GM23248 (cell line): ENCODE measurements at regions not wholly inside any gene's neighbourhood (a gene's known extent, or its start where the extent isn't known, plus 50 kb on each side); places are given as distances from the start of the nearest gene placed in this dataset.

Experiments
- DNase-seq: peaks from one replicate; pipeline ENCODE4 v3.0.0-alpha.2; 2015
- H2AFZ ChIP-seq: fragments of 200-600 bp; sonication (generic); 2 replicates; pipeline ENCODE4 v1.6.1; 2016; ENCODE audit warnings: antibody characterized with exemption
- H3F3A ChIP-seq: fragments of 200-600 bp; sonication (generic); 2 replicates; pipeline ENCODE4 v1.6.1; 2016; ENCODE audit warnings: mild to moderate bottlenecking, antibody characterized with exemption, mixed run types; ENCODE audit not compliant: insufficient read depth
- H3K27ac ChIP-seq: fragments of 200-600 bp; sonication (generic); 2 replicates; pipeline ENCODE4 v1.5.1; 2016; ENCODE audit warnings: mild to moderate bottlenecking
- H3K27me3 ChIP-seq: fragments of 200-600 bp; sonication (generic); replicated peaks from 2 replicates; pipeline ENCODE4 v1.6.1; 2016; ENCODE audit warnings: mild to moderate bottlenecking; ENCODE audit not compliant: insufficient read depth
- H3K36me3 ChIP-seq: fragments of 200-600 bp; sonication (generic); 2 replicates; pipeline ENCODE4 v1.6.1; 2016; ENCODE audit warnings: low read depth, mild to moderate bottlenecking
- H3K4me1 ChIP-seq: fragments of 200-600 bp; sonication (generic); 2 replicates; pipeline ENCODE4 v1.6.1; 2016; ENCODE audit warnings: mild to moderate bottlenecking; ENCODE audit not compliant: insufficient read depth
- H3K4me2 ChIP-seq: fragments of 200-600 bp; sonication (generic); one replicate; pipeline ENCODE4 v1.6.1; 2016; ENCODE audit warnings: mild to moderate bottlenecking; ENCODE audit not compliant: unreplicated experiment
- H3K4me3 ChIP-seq: fragments of 200-600 bp; sonication (generic); 2 replicates; pipeline ENCODE4 v1.5.1; 2016; ENCODE audit warnings: mild to moderate bottlenecking
- H3K79me2 ChIP-seq: fragments of 200-600 bp; sonication (generic); 2 replicates; pipeline ENCODE4 v1.6.1; 2016; ENCODE audit warnings: mild to moderate bottlenecking; ENCODE audit not compliant: insufficient read depth
- H3K9ac ChIP-seq: fragments of 200-600 bp; sonication (generic); 2 replicates; pipeline ENCODE4 v1.6.1; 2016; ENCODE audit warnings: mild to moderate bottlenecking
- H3K9me2 ChIP-seq: fragments of 200-600 bp; sonication (generic); 2 replicates; pipeline ENCODE4 v1.6.1; 2016; ENCODE audit warnings: mixed run types, mild to moderate bottlenecking, moderate library complexity; ENCODE audit not compliant: insufficient read depth
- H3K9me3 ChIP-seq: fragments of 200-600 bp; sonication (generic); one replicate; pipeline ENCODE4 v1.6.1; 2017; ENCODE audit warnings: low read depth
- H4K20me1 ChIP-seq: fragments of 200-600 bp; sonication (generic); 2 replicates; pipeline ENCODE4 v1.6.0; 2016; ENCODE audit not compliant: insufficient read depth
- EZH2 ChIP-seq: fragments of 200-600 bp; sonication (generic); IDR thresholded peaks from 2 replicates; pipeline ENCODE4 v1.6.1; 2018; ENCODE audit warnings: antibody characterized with exemption, mild to moderate bottlenecking; ENCODE audit not compliant: insufficient read depth, poor library complexity, severe bottlenecking
- EZH2phosphoT487 ChIP-seq: fragments of 200-600 bp; sonication (generic); IDR thresholded peaks from 2 replicates; pipeline ENCODE4 v1.6.1; 2018; ENCODE audit warnings: antibody characterized with exemption, moderate library complexity, mild to moderate bottlenecking, low read depth; ENCODE audit not compliant: insufficient read depth
- WGBS, 2 experiments: methylation state at CpG; one replicate each; pipeline ENCODE4 v1.1.6; 2015 to 2017; ENCODE audit warnings: low lambda C conversion rate in 2 of 2, low coverage in 1 of 2; ENCODE audit errors: missing lambda C conversion rate in 2 of 2; 5-methylcytosine and 5-hydroxymethylcytosine counted together
- in situ Hi-C: fragments of 300-500 bp; cut with MboI; formaldehyde crosslinking; loops from 2 replicates; pipeline ENCODE4 v1.15.0; 2020

- TF ChIP-seq EZH2 (no peak), EZH2phosphoT487 (no peak)
- no peak for DNase-seq
- Histone ChIP-seq H3K4me1 (no peaks in the 10 kb centered on the region), H2AFZ (no peak overlapping the region), H4K20me1 (no peaks in the 10 kb centered on the region), H3K9me2 (no peaks in the 10 kb centered on the region), H3K36me3 (no peaks in the 10 kb centered on the region), H3K79me2 (no peaks in the 10 kb centered on the region), H3K27me3 (no peaks in the 10 kb centered on the region), H3K27ac (no peak overlapping the region), H3K4me2 (no peak overlapping the region), H3K9ac (no peak overlapping the region), H3K9me3 (no peaks in the 10 kb centered on the region), H3K4me3 (no peak overlapping the region), H3F3A (no peaks in the 10 kb centered on the region)
- in situ Hi-C loops, result no loop called here
- 82 to 86% methylated on average over 2 of the region's 2 CpGs for WGBS, 2 experiments
Observed at GRCh38 chr6:126252154-126252553, 87.8 kb upstream of the CENPW start.

GRCh38 chr6:126253431-126253830 is 86.5 kb upstream of the CENPW start:
- Histone ChIP-seq H3F3A (no peaks in the 10 kb centered on the region), H3K79me2 (no peaks in the 10 kb centered on the region), H3K36me3 (no peaks in the 10 kb centered on the region), H3K9ac (no peak overlapping the region), H2AFZ (no peak overlapping the region), H4K20me1 (no peaks in the 10 kb centered on the region), H3K27ac (no peak overlapping the region), H3K4me1 (no peaks in the 10 kb centered on the region), H3K27me3 (no peaks in the 10 kb centered on the region), H3K9me3 (no peaks in the 10 kb centered on the region), H3K4me2 (no peak overlapping the region), H3K4me3 (no peak overlapping the region), H3K9me2 (no peaks in the 10 kb centered on the region)
- 79 to 97% methylated on average over 2 of the region's 2 CpGs for WGBS, 2 experiments
- no peak for DNase-seq
- TF ChIP-seq EZH2 (no peak), EZH2phosphoT487 (no peak)
- in situ Hi-C loops, result no loop called here

- Histone ChIP-seq H3K27ac (no peak overlapping the region), H3K27me3 (no peaks in the 10 kb centered on the region), H3K4me2 (no peak overlapping the region), H3K9me2 (no peaks in the 10 kb centered on the region), H3K79me2 (no peaks in the 10 kb centered on the region), H4K20me1 (no peaks in the 10 kb centered on the region), H3F3A (no peaks in the 10 kb centered on the region), H3K4me1 (no peaks in the 10 kb centered on the region), H2AFZ (no peak overlapping the region), H3K36me3 (no peaks in the 10 kb centered on the region), H3K9me3 (no peaks in the 10 kb centered on the region), H3K9ac (no peak overlapping the region), H3K4me3 (no peak overlapping the region)
- TF ChIP-seq EZH2phosphoT487, result no peak
- TF ChIP-seq EZH2, result no peak
- in situ Hi-C loops, result no loop called here
- DNase-seq, result no peak
- 83 to 87% methylated on average over 17 to 18 of the region's 18 CpGs for WGBS, 2 experiments
Observed at GRCh38 chr6:126258150-126258549, 81.8 kb upstream of the CENPW start.

GRCh38 chr6:126261792-126262421 is 78.0 kb upstream of the CENPW start:
- in situ Hi-C loops, result no loop called here
- no peaks in the 10 kb centered on the region for H3K36me3 ChIP-seq
- no peak for TF ChIP-seq EZH2

GRCh38 chr6:126264265-126264664 is 75.7 kb upstream of the CENPW start:
- Histone ChIP-seq H3K9me2 (no peaks in the 10 kb centered on the region), H3K79me2 (no peaks in the 10 kb centered on the region), H2AFZ (no peak overlapping the region), H3K27ac (no peak overlapping the region), H3K4me3 (no peak overlapping the region), H3K4me1 (no peaks in the 10 kb centered on the region), H4K20me1 (no peaks in the 10 kb centered on the region), H3K27me3 (no peaks in the 10 kb centered on the region), H3F3A (no peaks in the 10 kb centered on the region), H3K36me3 (no peaks in the 10 kb centered on the region), H3K9ac (no peak overlapping the region), H3K9me3 (no peaks in the 10 kb centered on the region), H3K4me2 (no peak overlapping the region)
- WGBS, 2 experiments, result 67 to 68% methylated on average over 1 of the region's 1 CpG
- TF ChIP-seq EZH2phosphoT487 (no peak), EZH2 (no peak)
- in situ Hi-C loops, result no loop called here
- no peak for DNase-seq

More at GRCh38 chr6:126261792-126262421, 78.0 kb upstream of the CENPW start:
- no peak overlapping the region for H3K4me2 ChIP-seq
- no peaks in the 10 kb centered on the region for H3K27me3 ChIP-seq
- H2AFZ ChIP-seq, result no peak overlapping the region
- no peaks in the 10 kb centered on the region for H3F3A ChIP-seq
- no peaks in the 10 kb centered on the region for H4K20me1 ChIP-seq
- H3K4me1 ChIP-seq, result no peaks in the 10 kb centered on the region
- H3K4me3 ChIP-seq, result no peak overlapping the region
- H3K9me2 ChIP-seq, result no peaks in the 10 kb centered on the region
- DNase-seq, result no peak
- H3K9me3 ChIP-seq, result no peaks in the 10 kb centered on the region
- no peaks in the 10 kb centered on the region for H3K79me2 ChIP-seq
- no peak overlapping the region for H3K27ac ChIP-seq
- H3K9ac ChIP-seq, result no peak overlapping the region
- 70 to 80% methylated on average over 7 of the region's 7 CpGs for WGBS, 2 experiments
